IMR-90 (cell line): ENCODE measurements at regions not wholly inside any gene's neighbourhood (a gene's known extent, or its start where the extent isn't known, plus 50 kb on each side); places are given as distances from the start of the nearest gene placed in this dataset.

ENCODE experiments used
- ATAC-seq: fragments of 200-7000 bp; cut with Tn5 transposase; 2 replicates; pipeline ENCODE4 v1.9.1; 2020; ENCODE audit warnings: low read depth, mild to moderate bottlenecking, moderate library complexity
- BruUV-seq: library from RNA; stranded (reverse); fragments of 400-500 nt; replicated peaks from 2 replicates; lab custom pipeline; 2021; lab: Mats Ljungman, UMichigan
- CTCF ChIA-PET: fragments of 300-600 bp; formaldehyde crosslinking; extraction: SDS; loops from one replicate; lab custom pipeline; 2021; ENCODE audit warnings: antibody characterized with exemption; lab: Yijun Ruan, JAX
- POLR2A ChIA-PET: fragments of 300-600 bp; sonication (Branson Sonifier 250); formaldehyde crosslinking; loops from one replicate; lab custom pipeline; 2022; ENCODE audit warnings: antibody characterized with exemption; ENCODE audit not compliant: unreplicated experiment; lab: Charles Lee
- DNase-seq: peaks from one replicate; pipeline ENCODE4 v3.0.0; 2013
- H2AFZ ChIP-seq: replicated peaks from 2 replicates; pipeline ENCODE3; 2013; ENCODE audit warnings: low read length, mild to moderate bottlenecking; ENCODE audit not compliant: poor library complexity
- H2AK5ac ChIP-seq: 2 replicates; pipeline ENCODE4 v1.6.1; 2013; ENCODE audit warnings: low read depth, low read length, inconsistent platforms
- H2AK9ac ChIP-seq: replicated peaks from 2 replicates; pipeline ENCODE3; 2013; ENCODE audit warnings: mild to moderate bottlenecking, low read depth, low read length, moderate library complexity; ENCODE audit not compliant: poor library complexity
- H2BK120ac ChIP-seq: 2 replicates; pipeline ENCODE4 v1.6.1; 2013; ENCODE audit warnings: low read depth, low read length, inconsistent platforms
- H2BK15ac ChIP-seq: 3 replicates; pipeline ENCODE4 v1.6.1; 2013; ENCODE audit warnings: low read depth, low read length, inconsistent platforms
- H2BK20ac ChIP-seq: 2 replicates; pipeline ENCODE4 v1.6.1; 2013; ENCODE audit warnings: low read depth, mild to moderate bottlenecking, inconsistent platforms, low read length, moderate library complexity
- H2BK5ac ChIP-seq: 2 replicates; pipeline ENCODE4 v1.6.1; 2013; ENCODE audit warnings: mild to moderate bottlenecking, low read depth, low read length, inconsistent platforms; ENCODE audit not compliant: poor library complexity, severe bottlenecking
- H3K14ac ChIP-seq: replicated peaks from 2 replicates; pipeline ENCODE4 v1.6.1; 2013; ENCODE audit warnings: low read depth, low read length, inconsistent platforms
- H3K18ac ChIP-seq: 2 replicates; pipeline ENCODE4 v1.6.1; 2013; ENCODE audit warnings: low read depth, low read length, control low read depth
- H3K23ac ChIP-seq: 2 replicates; pipeline ENCODE4 v1.6.1; 2013; ENCODE audit warnings: low read depth, low read length, inconsistent platforms
- H3K27ac ChIP-seq: 2 replicates; pipeline ENCODE4 v1.5.1; 2013; ENCODE audit warnings: mild to moderate bottlenecking, control low read depth, low read length; ENCODE audit not compliant: insufficient read depth
- H3K27me3 ChIP-seq: 2 replicates; pipeline ENCODE4 v1.6.1; 2013; ENCODE audit warnings: low read length; ENCODE audit not compliant: control insufficient read depth, insufficient read depth
- H3K36me3 ChIP-seq: 2 replicates; pipeline ENCODE4 v1.6.1; 2013; ENCODE audit warnings: low read length, mixed read lengths; ENCODE audit not compliant: control insufficient read depth, insufficient read depth
- H3K4ac ChIP-seq: 2 replicates; pipeline ENCODE4 v1.6.1; 2013; ENCODE audit warnings: low read depth, low read length, inconsistent platforms
- H3K4me1 ChIP-seq: 2 replicates; pipeline ENCODE4 v1.6.1; 2013; ENCODE audit warnings: low read length, mixed read lengths; ENCODE audit not compliant: control insufficient read depth, insufficient read depth
- H3K4me2 ChIP-seq: 2 replicates; pipeline ENCODE4 v1.6.1; 2013; ENCODE audit warnings: low read depth, mild to moderate bottlenecking, control low read depth, low read length, moderate library complexity
- H3K4me3 ChIP-seq: 2 replicates; pipeline ENCODE4 v1.5.1; 2013; ENCODE audit warnings: low read depth, mild to moderate bottlenecking, control low read depth, low read length, moderate library complexity; ENCODE audit not compliant: insufficient read depth
- H3K56ac ChIP-seq: 2 replicates; pipeline ENCODE4 v1.6.1; 2013; ENCODE audit warnings: low read length, inconsistent platforms; ENCODE audit not compliant: insufficient read depth; ENCODE audit errors: extremely low read depth
- H3K79me1 ChIP-seq, 2 experiments: 2 replicates each; pipeline ENCODE4 v1.6.1; 2013; ENCODE audit warnings: low read length in 2 of 2, inconsistent platforms in 1 of 2, low read depth in 1 of 2
- H3K9ac ChIP-seq: 2 replicates; pipeline ENCODE4 v1.6.1; 2013; ENCODE audit warnings: low read depth, low read length, control low read depth
- H3K9me1 ChIP-seq: 2 replicates; pipeline ENCODE4 v1.6.1; 2013; ENCODE audit warnings: low read length, inconsistent platforms; ENCODE audit not compliant: insufficient read depth
- H3K9me3 ChIP-seq: 2 replicates; pipeline ENCODE4 v1.6.1; 2013; ENCODE audit warnings: low read length; ENCODE audit not compliant: control insufficient read depth, insufficient read depth
- H4K20me1 ChIP-seq: 2 replicates; pipeline ENCODE4 v1.6.1; 2013; ENCODE audit warnings: low read length, inconsistent platforms; ENCODE audit not compliant: insufficient read depth
- H4K5ac ChIP-seq: 2 replicates; pipeline ENCODE4 v1.6.1; 2013; ENCODE audit warnings: mild to moderate bottlenecking, low read depth, low read length, control low read depth
- H4K8ac ChIP-seq, 2 experiments: 2 replicates each; pipeline ENCODE4 v1.6.1; 2013; ENCODE audit warnings: low read depth in 2 of 2, low read length in 2 of 2, control low read depth in 1 of 2, inconsistent platforms in 1 of 2
- H4K91ac ChIP-seq: 2 replicates; pipeline ENCODE4 v1.6.1; 2013; ENCODE audit warnings: low read depth, low read length, inconsistent platforms; ENCODE audit not compliant: insufficient read depth
- CEBPB ChIP-seq: IDR thresholded peaks from 2 replicates; pipeline ENCODE4 v1.6.1; 2012; ENCODE audit warnings: low read depth, low read length, improper control_type of control experiment
- ELK1 ChIP-seq: fragments of 150-350 bp; IDR thresholded peaks from 2 replicates; pipeline ENCODE4 v1.6.1; 2016; ENCODE audit warnings: low read depth, mild to moderate bottlenecking, low read length, moderate library complexity, borderline replicate concordance
- FOS ChIP-seq: fragments of 150-350 bp; IDR thresholded peaks from 2 replicates; pipeline ENCODE4 v1.6.1; 2016; ENCODE audit warnings: low read depth, low read length
- MAFK ChIP-seq: IDR thresholded peaks from 2 replicates; pipeline ENCODE4 v1.6.1; 2012; ENCODE audit warnings: low read depth, low read length, improper control_type of control experiment
- MAZ ChIP-seq: IDR thresholded peaks from 2 replicates; pipeline ENCODE4 v1.6.1; 2012; ENCODE audit warnings: low read depth, mild to moderate bottlenecking, low read length, improper control_type of control experiment, moderate library complexity, borderline replicate concordance
- MXI1 ChIP-seq: IDR thresholded peaks from 2 replicates; pipeline ENCODE4 v1.6.1; 2012; ENCODE audit warnings: low read depth, mild to moderate bottlenecking, low read length, moderate library complexity, borderline replicate concordance
- NFE2L2 ChIP-seq: fragments of 150-350 bp; IDR thresholded peaks from 2 replicates; pipeline ENCODE4 v1.6.1; 2016; ENCODE audit warnings: low read depth, mild to moderate bottlenecking, low read length
- POLR2A ChIP-seq: IDR thresholded peaks from 2 replicates; pipeline ENCODE4 v1.6.1; 2012; ENCODE audit warnings: mild to moderate bottlenecking, low read depth, low read length
- RCOR1 ChIP-seq: IDR thresholded peaks from 2 replicates; pipeline ENCODE4 v1.6.1; 2012; ENCODE audit warnings: mild to moderate bottlenecking, low read length, improper control_type of control experiment; ENCODE audit not compliant: insufficient replicate concordance
- RFX5 ChIP-seq: IDR thresholded peaks from 2 replicates; pipeline ENCODE4 v1.8.0; 2012; ENCODE audit warnings: low read depth, mild to moderate bottlenecking, low read length, moderate library complexity
- SMC3 ChIP-seq: fragments of 150-350 bp; IDR thresholded peaks from 2 replicates; pipeline ENCODE4 v1.6.1; 2016; ENCODE audit warnings: low read depth, mild to moderate bottlenecking, antibody characterized with exemption, low read length, moderate library complexity
- WGBS, 2 experiments: methylation state at CpG; one replicate each; pipeline versions ENCODE4 v1.1.5 to v1.1.7; 2013; ENCODE audit warnings: missing lambda C conversion rate in 2 of 2; ENCODE audit not compliant: insufficient read length in 1 of 2; ENCODE audit errors: extremely low coverage in 2 of 2; 5-methylcytosine and 5-hydroxymethylcytosine counted together
- dilution Hi-C: fragments of 300-500 bp; cut with HindIII; formaldehyde crosslinking; loops from one replicate; pipeline ENCODE4 v1.14.3; 2018; ENCODE audit warnings: low sequenced_read_pairs; ENCODE audit not compliant: unreplicated experiment
- in situ Hi-C: fragments of 300-500 bp; cut with MboI; formaldehyde crosslinking; loops from 3 replicates; pipeline ENCODE4 v1.14.3; 2019; ENCODE audit warnings: low sequenced_read_pairs, inconsistent platforms, mixed read lengths
- intact Hi-C: fragments of 100-400 bp; cut with micrococcal nuclease; formaldehyde crosslinking; loops from 2 replicates; pipeline ENCODE4 v1.10.0; 2022
- TF ChIP-seq, protein P1 (sequence below): fragments of 150-350 bp; IDR thresholded peaks from 2 replicates; pipeline ENCODE4 v1.6.1; 2017; ENCODE audit warnings: mild to moderate bottlenecking, antibody characterized with exemption, low read length, low read depth
- TF ChIP-seq, protein P2 (sequence below): conservative IDR thresholded peaks from 2 replicates; pipeline ENCODE4 v1.5.1; 2012; ENCODE audit warnings: mild to moderate bottlenecking, low read depth, low read length, improper control_type of control experiment

DNA sequence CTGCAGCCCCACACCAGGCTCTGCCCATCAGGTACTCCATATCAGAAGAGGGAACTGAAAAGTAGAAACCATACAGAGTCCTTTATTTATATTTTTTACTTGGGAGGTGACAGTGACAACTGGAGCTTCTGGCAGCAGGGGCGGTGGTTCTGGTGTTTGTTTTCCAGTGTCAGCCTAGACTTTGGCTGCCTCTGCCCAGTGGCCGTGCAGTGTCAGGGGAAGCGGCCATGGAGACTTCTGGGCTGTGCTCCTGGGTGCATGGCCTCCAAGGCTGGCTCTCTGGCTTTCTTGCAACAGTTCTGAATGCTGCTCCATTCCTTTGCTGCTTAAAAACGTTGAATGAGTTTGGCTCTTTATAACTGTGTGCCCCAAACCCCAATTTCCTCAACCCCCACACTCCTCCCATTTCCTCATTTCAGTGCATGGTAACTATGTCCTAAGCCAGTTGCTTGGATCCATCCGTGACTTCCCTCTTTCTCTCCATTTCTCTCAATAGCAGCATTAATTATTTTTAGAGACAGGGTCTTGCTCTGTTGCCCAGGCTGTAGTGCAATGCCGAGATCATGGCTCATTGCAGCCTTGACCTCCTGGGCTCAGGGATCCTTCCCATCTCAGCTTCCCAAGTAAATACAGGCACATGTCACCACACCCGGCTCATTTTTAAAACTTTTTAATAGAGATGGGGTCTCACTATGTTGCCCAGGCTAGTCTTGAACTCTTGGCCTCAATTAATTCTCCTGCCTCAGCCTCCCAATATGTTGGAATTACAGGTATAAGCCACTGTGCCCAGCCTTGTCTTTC is 141.1 kb upstream of the SGK1 start:
- Histone ChIP-seq H3K36me3 (no peaks in the 10 kb centered on the region), H2BK15ac (no peak overlapping the region), H2AK5ac (no peak overlapping the region), H3K4me2 (no peak overlapping the region), H3K79me1 (no peaks in the 10 kb centered on the region), H2BK5ac (no peak overlapping the region), H2AK9ac (no peak overlapping the region), H2AFZ (no peak overlapping the region), H3K56ac (no peak overlapping the region), H3K9me1 (peaks cover 4% of the 10 kb centered on the region; the same call in 1 of the 2 replicates), H3K14ac (no peak overlapping the region), H3K18ac (no peak overlapping the region), H3K4me3 (no peak overlapping the region), H2BK20ac (no peak overlapping the region), H4K5ac (no peak overlapping the region), H3K4me1 (peaks cover 3% of the 10 kb centered on the region; the same call in 1 of the 2 replicates), H3K9me3 (no peaks in the 10 kb centered on the region), H3K9ac (no peak overlapping the region), H3K4ac (no peak overlapping the region), H2BK120ac (no peak overlapping the region), H4K91ac (0 out of 2 replicates have a peak overlapping the region, but pooled peaks have one; percentile 3), H3K27ac (no peak overlapping the region), H4K8ac (no peak overlapping the region), H3K23ac (no peak overlapping the region), H4K20me1 (no peaks in the 10 kb centered on the region), H3K27me3 (no peaks in the 10 kb centered on the region)
- ChIA-PET POLR2A (no interaction called here), CTCF (no interaction called here)
- 71% methylated on average over 4 of the region's 7 CpGs; no CpG with 5 or more reads in 1 of the 2 experiments for WGBS, 2 experiments
- intact Hi-C loops (no loop called here), in situ Hi-C loops (no loop called here), dilution Hi-C loops (no loop called here)
- BruUV-seq, result no TSS peak
- TF ChIP-seq CEBPB (no peak), MAFK (no peak), NFE2L2 (no peak), RFX5 (no peak), MAZ (no peak), RCOR1 (no peak), ELK1 (no peak), POLR2A (no peak), FOS (no peak), SMC3 (no peak), MXI1 (no peak)
- TF ChIP-seq, protein P1, sequence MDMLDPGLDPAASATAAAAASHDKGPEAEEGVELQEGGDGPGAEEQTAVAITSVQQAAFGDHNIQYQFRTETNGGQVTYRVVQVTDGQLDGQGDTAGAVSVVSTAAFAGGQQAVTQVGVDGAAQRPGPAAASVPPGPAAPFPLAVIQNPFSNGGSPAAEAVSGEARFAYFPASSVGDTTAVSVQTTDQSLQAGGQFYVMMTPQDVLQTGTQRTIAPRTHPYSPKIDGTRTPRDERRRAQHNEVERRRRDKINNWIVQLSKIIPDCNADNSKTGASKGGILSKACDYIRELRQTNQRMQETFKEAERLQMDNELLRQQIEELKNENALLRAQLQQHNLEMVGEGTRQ, result no peak
- TF ChIP-seq, protein P2, sequence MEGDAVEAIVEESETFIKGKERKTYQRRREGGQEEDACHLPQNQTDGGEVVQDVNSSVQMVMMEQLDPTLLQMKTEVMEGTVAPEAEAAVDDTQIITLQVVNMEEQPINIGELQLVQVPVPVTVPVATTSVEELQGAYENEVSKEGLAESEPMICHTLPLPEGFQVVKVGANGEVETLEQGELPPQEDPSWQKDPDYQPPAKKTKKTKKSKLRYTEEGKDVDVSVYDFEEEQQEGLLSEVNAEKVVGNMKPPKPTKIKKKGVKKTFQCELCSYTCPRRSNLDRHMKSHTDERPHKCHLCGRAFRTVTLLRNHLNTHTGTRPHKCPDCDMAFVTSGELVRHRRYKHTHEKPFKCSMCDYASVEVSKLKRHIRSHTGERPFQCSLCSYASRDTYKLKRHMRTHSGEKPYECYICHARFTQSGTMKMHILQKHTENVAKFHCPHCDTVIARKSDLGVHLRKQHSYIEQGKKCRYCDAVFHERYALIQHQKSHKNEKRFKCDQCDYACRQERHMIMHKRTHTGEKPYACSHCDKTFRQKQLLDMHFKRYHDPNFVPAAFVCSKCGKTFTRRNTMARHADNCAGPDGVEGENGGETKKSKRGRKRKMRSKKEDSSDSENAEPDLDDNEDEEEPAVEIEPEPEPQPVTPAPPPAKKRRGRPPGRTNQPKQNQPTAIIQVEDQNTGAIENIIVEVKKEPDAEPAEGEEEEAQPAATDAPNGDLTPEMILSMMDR, result no peak
- no peak for DNase-seq
- no peak for ATAC-seq
